ENCODE measurements at regions not wholly inside any gene's neighbourhood (a gene's known extent, or its start where the extent isn't known, plus 50 kb on each side); places are given as distances from the start of the nearest gene placed in this dataset.
"Not testable (repeated sequence)": the region's sequence is repeated elsewhere in the genome, so short reads cannot be mapped to it uniquely, and the experiment has no call there.

- not testable (repeated sequence) for H3K9ac ChIP-seq (ENCODE audit: low read depth, low read length); H3K4me1 ChIP-seq (ENCODE audit: insufficient read depth, low read length); H3K27ac ChIP-seq (ENCODE audit: low read length); H3K36me3 ChIP-seq (ENCODE audit: insufficient read depth, low read depth, low read length); H3K4me3 ChIP-seq (ENCODE audit: low read length); H3K27me3 ChIP-seq (ENCODE audit: insufficient read depth, low read length)
- H3K9me3 ChIP-seq (ENCODE audit: insufficient read depth, low read depth, low read length) = peaks cover 43% of the 10 kb centered on the region
Measured at GRCh38 chr21:8987896-8988295, 1533.5 kb upstream of the TPTE start.

DNA sequence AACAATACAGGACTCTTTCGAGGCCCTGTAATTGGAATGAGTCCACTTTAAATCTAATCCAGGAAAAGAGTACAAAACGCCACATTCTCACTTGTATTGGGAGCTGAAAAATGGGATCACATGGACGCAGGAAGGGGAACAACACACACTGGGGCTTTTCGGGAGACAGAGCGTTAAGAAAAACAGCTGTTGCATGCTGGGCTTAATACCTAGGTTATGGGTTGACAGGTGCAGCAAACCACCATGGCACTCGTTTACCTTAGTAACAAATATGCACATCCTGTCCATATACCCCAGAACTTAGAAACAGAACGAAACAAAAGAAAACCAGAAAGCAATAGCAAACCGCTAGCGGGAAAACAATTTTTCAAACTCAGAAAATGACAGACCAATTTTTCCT lies 1532.7 kb upstream of the TPTE start:
- Histone ChIP-seq H3K4me1 (ENCODE audit: insufficient read depth, low read length) (no peaks in the 10 kb centered on the region), H3K9ac (ENCODE audit: low read depth, low read length) (no peak overlapping the region), H3K9me3 (ENCODE audit: insufficient read depth, low read depth, low read length) (peaks cover 51% of the 10 kb centered on the region), H3K36me3 (ENCODE audit: insufficient read depth, low read depth, low read length) (no peaks in the 10 kb centered on the region), H3K27ac (ENCODE audit: low read length) (no peak overlapping the region), H3K4me3 (ENCODE audit: low read length) (no peak overlapping the region), H3K27me3 (ENCODE audit: insufficient read depth, low read length) (no peaks in the 10 kb centered on the region)

- no peaks in the 10 kb centered on the region for H3K4me1 ChIP-seq (ENCODE audit: insufficient read depth, low read length)
- peaks cover 57% of the 10 kb centered on the region for H3K9me3 ChIP-seq (ENCODE audit: insufficient read depth, low read depth, low read length)
- H3K36me3 ChIP-seq (ENCODE audit: insufficient read depth, low read depth, low read length) = no peaks in the 10 kb centered on the region
- H3K9ac ChIP-seq (ENCODE audit: low read depth, low read length) = no peak overlapping the region
- no peak overlapping the region for H3K4me3 ChIP-seq (ENCODE audit: low read length)
- H3K27me3 ChIP-seq (ENCODE audit: insufficient read depth, low read length) = no peaks in the 10 kb centered on the region
- H3K27ac ChIP-seq (ENCODE audit: low read length) = no peak overlapping the region
Measured at GRCh38 chr21:8989261-8989711, 1532.1 kb upstream of the TPTE start.

GRCh38 chr21:8989721-8990325 lies 1531.6 kb upstream of the TPTE start:
- H3K4me1 ChIP-seq (ENCODE audit: insufficient read depth, low read length) = no peaks in the 10 kb centered on the region
- no peaks in the 10 kb centered on the region for H3K27me3 ChIP-seq (ENCODE audit: insufficient read depth, low read length)
- H3K4me3 ChIP-seq (ENCODE audit: low read length) = no peak overlapping the region
- H3K36me3 ChIP-seq (ENCODE audit: insufficient read depth, low read depth, low read length) = no peaks in the 10 kb centered on the region
- no peak overlapping the region for H3K9ac ChIP-seq (ENCODE audit: low read depth, low read length)
- peaks cover 63% of the 10 kb centered on the region for H3K9me3 ChIP-seq (ENCODE audit: insufficient read depth, low read depth, low read length)
- no peak overlapping the region for H3K27ac ChIP-seq (ENCODE audit: low read length)

GRCh38 chr21:8990326-8991087 lies 1530.9 kb upstream of the TPTE start:
- no peak overlapping the region for H3K9ac ChIP-seq (ENCODE audit: low read depth, low read length)
- no peaks in the 10 kb centered on the region for H3K4me1 ChIP-seq (ENCODE audit: insufficient read depth, low read length)
- no peak overlapping the region for H3K27ac ChIP-seq (ENCODE audit: low read length)
- no peak overlapping the region for H3K4me3 ChIP-seq (ENCODE audit: low read length)
- no peaks in the 10 kb centered on the region for H3K36me3 ChIP-seq (ENCODE audit: insufficient read depth, low read depth, low read length)
- no peaks in the 10 kb centered on the region for H3K27me3 ChIP-seq (ENCODE audit: insufficient read depth, low read length)
- H3K9me3 ChIP-seq (ENCODE audit: insufficient read depth, low read depth, low read length) = peaks cover 70% of the 10 kb centered on the region

- H3K27me3 ChIP-seq (ENCODE audit: insufficient read depth, low read length) = no peaks in the 10 kb centered on the region
- H3K9ac ChIP-seq (ENCODE audit: low read depth, low read length) = no peak overlapping the region
- peaks cover 77% of the 10 kb centered on the region for H3K9me3 ChIP-seq (ENCODE audit: insufficient read depth, low read depth, low read length)
- H3K36me3 ChIP-seq (ENCODE audit: insufficient read depth, low read depth, low read length) = no peaks in the 10 kb centered on the region
- H3K27ac ChIP-seq (ENCODE audit: low read length) = no peak overlapping the region
- H3K4me3 ChIP-seq (ENCODE audit: low read length) = no peak overlapping the region
- H3K4me1 ChIP-seq (ENCODE audit: insufficient read depth, low read length) = no peaks in the 10 kb centered on the region
Measured at GRCh38 chr21:8991088-8991907, 1530.1 kb upstream of the TPTE start.

- H3K9me3 ChIP-seq (ENCODE audit: insufficient read depth, low read depth, low read length) = peaks cover 85% of the 10 kb centered on the region
- H3K4me3 ChIP-seq (ENCODE audit: low read length) = no peak overlapping the region
- H3K9ac ChIP-seq (ENCODE audit: low read depth, low read length) = no peak overlapping the region
- H3K36me3 ChIP-seq (ENCODE audit: insufficient read depth, low read depth, low read length) = no peaks in the 10 kb centered on the region
- H3K27ac ChIP-seq (ENCODE audit: low read length) = no peak overlapping the region
- H3K4me1 ChIP-seq (ENCODE audit: insufficient read depth, low read length) = no peaks in the 10 kb centered on the region
- no peaks in the 10 kb centered on the region for H3K27me3 ChIP-seq (ENCODE audit: insufficient read depth, low read length)
Measured at GRCh38 chr21:8991968-8992621, 1529.3 kb upstream of the TPTE start.

GRCh38 chr21:8992731-8993174 lies 1528.6 kb upstream of the TPTE start:
- no peaks in the 10 kb centered on the region for H3K27me3 ChIP-seq (ENCODE audit: insufficient read depth, low read length)
- H3K27ac ChIP-seq (ENCODE audit: low read length) = no peak overlapping the region
- H3K9ac ChIP-seq (ENCODE audit: low read depth, low read length) = no peak overlapping the region
- no peaks in the 10 kb centered on the region for H3K4me1 ChIP-seq (ENCODE audit: insufficient read depth, low read length)
- H3K9me3 ChIP-seq (ENCODE audit: insufficient read depth, low read depth, low read length) = peaks cover 92% of the 10 kb centered on the region
- H3K36me3 ChIP-seq (ENCODE audit: insufficient read depth, low read depth, low read length) = no peaks in the 10 kb centered on the region
- no peak overlapping the region for H3K4me3 ChIP-seq (ENCODE audit: low read length)

GRCh38 chr21:8993284-8993942 lies 1528.0 kb upstream of the TPTE start:
- H3K27me3 ChIP-seq (ENCODE audit: insufficient read depth, low read length) = no peaks in the 10 kb centered on the region

GRCh38 chr21:8993943-8994639 lies 1527.3 kb upstream of the TPTE start:
- Histone ChIP-seq H3K4me1 (ENCODE audit: insufficient read depth, low read length) (no peaks in the 10 kb centered on the region), H3K4me3 (ENCODE audit: low read length) (0 out of 2 replicates have a peak overlapping the region, but pooled peaks have one; percentile 1), H3K27ac (ENCODE audit: low read length) (no peak overlapping the region), H3K36me3 (ENCODE audit: insufficient read depth, low read depth, low read length) (no peaks in the 10 kb centered on the region), H3K27me3 (ENCODE audit: insufficient read depth, low read length) (no peaks in the 10 kb centered on the region), H3K9me3 (ENCODE audit: insufficient read depth, low read depth, low read length) (peaks cover 100% of the 10 kb centered on the region), H3K9ac (ENCODE audit: low read depth, low read length) (no peak overlapping the region)

More at GRCh38 chr21:8993284-8993942, 1528.0 kb upstream of the TPTE start:
- H3K4me1 ChIP-seq (ENCODE audit: insufficient read depth, low read length) = no peaks in the 10 kb centered on the region
- H3K36me3 ChIP-seq (ENCODE audit: insufficient read depth, low read depth, low read length) = no peaks in the 10 kb centered on the region
- H3K27ac ChIP-seq (ENCODE audit: low read length) = no peak overlapping the region
- H3K9me3 ChIP-seq (ENCODE audit: insufficient read depth, low read depth, low read length) = peaks cover 99% of the 10 kb centered on the region
- H3K9ac ChIP-seq (ENCODE audit: low read depth, low read length) = no peak overlapping the region
- H3K4me3 ChIP-seq (ENCODE audit: low read length) = peak overlapping the region; percentile 1; the same call in 1 of the 2 replicates
